GM06990 (cell line): ENCODE measurements at regions not wholly inside any gene's neighbourhood (a gene's known extent, or its start where the extent isn't known, plus 50 kb on each side); places are given as distances from the start of the nearest gene placed in this dataset.

ENCODE experiments used
- DNase-seq: peaks from one replicate; pipeline ENCODE4 v3.0.0-alpha.2; 2011; ENCODE audit not compliant: insufficient read length; ENCODE audit errors: extremely low read depth
- H3K27me3 ChIP-seq: replicated peaks from 2 replicates; pipeline ENCODE4 v1.6.0; 2011; ENCODE audit warnings: low read length; ENCODE audit not compliant: control insufficient read depth, insufficient read depth
- H3K36me3 ChIP-seq: 2 replicates; pipeline ENCODE4 v1.5.1; 2011; ENCODE audit warnings: low read length; ENCODE audit not compliant: control insufficient read depth, insufficient read depth
- H3K4me3 ChIP-seq: replicated peaks from 2 replicates; pipeline ENCODE4 v1.5.1; 2011; ENCODE audit warnings: low read depth, mild to moderate bottlenecking, control low read depth, low read length
- TF ChIP-seq, protein P1 (sequence below): IDR thresholded peaks from 2 replicates; pipeline ENCODE4 v1.5.1; 2011; ENCODE audit warnings: low read length, control low read depth, mild to moderate bottlenecking, inconsistent platforms; ENCODE audit not compliant: insufficient read depth, poor library complexity, severe bottlenecking

DNA sequence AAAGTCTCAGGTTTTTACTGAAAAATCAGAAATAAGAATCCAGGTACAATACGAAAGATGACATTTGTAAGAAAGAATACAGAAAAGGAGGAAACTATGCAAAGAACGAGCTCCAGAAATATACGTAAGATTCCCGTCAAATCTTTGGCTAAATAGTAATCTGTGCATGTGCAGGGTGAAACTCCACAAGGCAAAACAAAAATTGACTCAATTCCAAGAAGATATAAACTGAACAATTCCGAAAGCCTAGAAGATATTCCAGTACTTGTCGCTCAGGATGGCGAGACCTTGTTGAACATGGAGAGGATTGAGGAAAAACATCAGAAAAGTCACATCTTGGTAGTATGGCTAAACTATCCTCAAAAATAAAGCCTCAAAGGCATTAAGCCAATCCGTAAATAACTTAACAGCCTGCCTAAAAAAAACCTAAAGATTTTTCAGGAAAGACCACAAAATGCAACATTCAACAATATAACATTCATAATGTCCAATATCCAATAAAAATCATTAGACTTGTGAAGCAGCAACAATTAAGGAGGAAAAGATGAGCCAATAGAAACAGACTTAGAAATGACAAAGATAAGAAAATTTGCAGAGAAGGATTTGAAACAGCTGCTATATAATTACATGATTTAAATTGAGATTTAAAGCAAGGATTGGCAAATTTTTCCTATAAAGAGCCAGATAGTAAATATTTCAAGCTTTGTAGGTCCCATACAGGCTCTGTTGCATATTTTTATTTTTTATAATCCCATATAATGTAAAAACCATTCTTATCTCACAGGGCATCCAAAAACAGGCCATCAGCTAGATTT, 166.4 kb upstream of the UBASH3B start:
- TF ChIP-seq, protein P1, sequence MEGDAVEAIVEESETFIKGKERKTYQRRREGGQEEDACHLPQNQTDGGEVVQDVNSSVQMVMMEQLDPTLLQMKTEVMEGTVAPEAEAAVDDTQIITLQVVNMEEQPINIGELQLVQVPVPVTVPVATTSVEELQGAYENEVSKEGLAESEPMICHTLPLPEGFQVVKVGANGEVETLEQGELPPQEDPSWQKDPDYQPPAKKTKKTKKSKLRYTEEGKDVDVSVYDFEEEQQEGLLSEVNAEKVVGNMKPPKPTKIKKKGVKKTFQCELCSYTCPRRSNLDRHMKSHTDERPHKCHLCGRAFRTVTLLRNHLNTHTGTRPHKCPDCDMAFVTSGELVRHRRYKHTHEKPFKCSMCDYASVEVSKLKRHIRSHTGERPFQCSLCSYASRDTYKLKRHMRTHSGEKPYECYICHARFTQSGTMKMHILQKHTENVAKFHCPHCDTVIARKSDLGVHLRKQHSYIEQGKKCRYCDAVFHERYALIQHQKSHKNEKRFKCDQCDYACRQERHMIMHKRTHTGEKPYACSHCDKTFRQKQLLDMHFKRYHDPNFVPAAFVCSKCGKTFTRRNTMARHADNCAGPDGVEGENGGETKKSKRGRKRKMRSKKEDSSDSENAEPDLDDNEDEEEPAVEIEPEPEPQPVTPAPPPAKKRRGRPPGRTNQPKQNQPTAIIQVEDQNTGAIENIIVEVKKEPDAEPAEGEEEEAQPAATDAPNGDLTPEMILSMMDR = no peak
- DNase-seq = no peak
- no peaks in the 10 kb centered on the region for H3K36me3 ChIP-seq
- no peak overlapping the region for H3K4me3 ChIP-seq
- no peaks in the 10 kb centered on the region for H3K27me3 ChIP-seq

DNA sequence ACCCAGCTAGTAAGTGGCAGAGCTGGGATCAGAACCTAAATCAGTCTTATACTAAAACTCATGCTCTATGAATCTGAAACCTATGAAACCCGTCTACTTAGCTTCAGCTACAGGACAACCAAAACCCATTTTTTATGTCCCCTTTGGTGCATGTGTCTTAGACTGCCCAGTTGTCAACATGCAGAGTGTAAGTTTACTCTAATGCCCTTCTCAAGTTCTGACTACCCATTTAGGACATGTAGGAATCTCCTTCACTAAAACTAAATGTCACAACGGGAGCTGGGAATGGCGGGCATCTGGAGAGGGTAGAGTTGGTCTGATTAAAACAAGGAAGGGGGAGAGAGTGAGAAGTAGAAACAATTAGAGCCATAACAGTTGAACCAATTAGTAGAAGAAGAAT, 167.9 kb upstream of the UBASH3B start:
- no peak overlapping the region for H3K4me3 ChIP-seq
- no peaks in the 10 kb centered on the region for H3K27me3 ChIP-seq
- TF ChIP-seq, protein P1 = no peak
- DNase-seq = no peak
- no peaks in the 10 kb centered on the region for H3K36me3 ChIP-seq

DNA sequence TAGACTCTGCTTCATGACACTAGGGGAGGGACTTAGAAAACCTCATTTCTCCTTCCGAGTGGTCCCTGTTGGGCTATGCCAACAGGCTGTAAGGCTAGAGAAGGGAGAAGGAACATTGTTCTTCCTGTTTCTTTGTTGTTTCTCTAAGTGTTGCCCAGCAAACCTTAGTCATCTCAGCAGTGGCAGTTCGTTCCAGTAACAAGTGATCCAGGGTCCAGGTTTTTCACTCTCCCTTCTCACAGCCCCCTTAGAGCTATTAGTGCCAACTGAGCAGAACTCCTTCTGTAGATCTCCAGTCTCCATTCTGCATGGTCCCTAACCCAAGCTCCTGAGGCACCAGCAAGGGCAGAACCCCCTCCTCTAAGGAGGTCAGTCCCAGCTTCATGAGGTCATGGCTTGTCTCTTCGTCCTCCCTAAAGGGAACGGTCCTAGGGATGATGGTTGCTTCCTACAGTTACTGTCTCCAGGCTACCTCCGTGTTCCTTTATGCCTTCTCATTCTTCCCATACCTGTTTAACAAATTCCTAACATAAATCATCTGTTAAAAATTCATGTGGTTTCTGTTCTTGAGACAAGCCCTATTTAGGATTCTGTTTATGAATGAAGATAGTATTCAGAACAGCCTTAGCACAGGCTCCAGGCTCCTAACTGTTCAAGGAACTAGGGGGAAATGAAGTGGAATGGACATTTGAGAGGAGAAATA, 168.6 kb upstream of the UBASH3B start:
- no peaks in the 10 kb centered on the region for H3K36me3 ChIP-seq
- no peak overlapping the region for H3K4me3 ChIP-seq
- DNase-seq = no peak
- TF ChIP-seq, protein P1 = no peak
- H3K27me3 ChIP-seq = no peaks in the 10 kb centered on the region

DNA sequence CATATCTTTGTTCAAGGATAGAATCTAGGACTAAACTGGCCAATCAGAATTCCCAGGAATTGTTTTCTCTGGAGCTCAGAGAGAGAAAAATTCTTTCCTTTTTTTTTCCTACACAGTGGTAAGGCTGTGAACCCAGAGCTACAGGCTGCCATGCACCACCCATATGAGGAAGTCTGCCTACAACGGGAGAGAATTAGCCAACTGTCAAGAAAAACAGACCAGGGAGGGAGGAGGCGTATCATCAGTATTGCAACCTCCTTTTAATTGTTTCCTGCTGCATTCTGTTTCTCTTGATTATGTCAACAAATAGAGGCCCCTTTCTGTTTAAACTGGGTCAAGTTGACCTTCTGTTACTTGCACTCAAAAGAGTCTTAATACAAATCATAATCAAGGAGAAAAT, 176.5 kb upstream of the UBASH3B start:
- H3K4me3 ChIP-seq = no peak overlapping the region
- no peaks in the 10 kb centered on the region for H3K27me3 ChIP-seq
- no peaks in the 10 kb centered on the region for H3K36me3 ChIP-seq
- TF ChIP-seq, protein P1 = no peak
- no peak for DNase-seq

DNA sequence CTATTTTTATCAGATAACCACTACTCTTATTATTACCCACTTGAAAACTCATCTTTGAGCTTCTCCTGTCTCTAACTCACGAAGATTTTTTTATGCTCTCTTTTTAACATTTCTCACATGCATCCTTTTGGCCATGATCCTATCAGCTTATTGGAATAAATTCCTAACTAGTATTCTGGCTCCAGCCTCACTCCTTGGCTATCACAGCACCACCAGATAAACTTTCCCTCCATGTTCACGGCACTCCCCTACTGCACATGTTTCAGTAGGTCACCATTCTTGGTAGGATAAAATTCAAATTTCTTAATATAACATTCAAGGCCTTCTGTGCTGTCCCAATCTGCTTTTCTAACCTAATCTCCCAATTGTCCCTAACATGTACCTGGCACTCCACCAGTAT, 186.6 kb upstream of the UBASH3B start:
- H3K36me3 ChIP-seq = no peaks in the 10 kb centered on the region
- no peak overlapping the region for H3K4me3 ChIP-seq
- DNase-seq = no peak
- no peaks in the 10 kb centered on the region for H3K27me3 ChIP-seq
- TF ChIP-seq, protein P1 = no peak

DNA sequence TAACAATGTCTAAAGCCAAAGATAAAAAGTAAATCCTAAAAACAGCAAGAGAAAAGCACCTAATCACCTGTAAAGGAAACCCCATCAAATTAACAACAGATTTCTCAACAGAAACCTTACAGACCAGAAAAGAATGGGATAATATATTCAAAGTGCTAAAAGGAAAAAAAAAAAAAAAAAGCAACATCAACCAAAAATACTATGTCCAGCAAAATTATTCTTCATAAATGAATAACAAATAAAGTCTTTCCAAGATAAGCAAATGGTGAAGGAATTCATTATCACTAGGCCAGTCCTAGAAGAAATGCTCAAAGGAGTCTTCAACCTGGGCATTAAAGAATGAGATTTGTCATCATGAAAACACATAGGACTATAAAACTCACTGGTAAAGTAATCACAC, 192.0 kb upstream of the UBASH3B start:
- Histone ChIP-seq H3K27me3 (no peaks in the 10 kb centered on the region), H3K36me3 (no peaks in the 10 kb centered on the region), H3K4me3 (no peak overlapping the region)
- DNase-seq = no peak
- TF ChIP-seq, protein P1 = no peak
